ENCODE measurements at regions not wholly inside any gene's neighbourhood (a gene's known extent, or its start where the extent isn't known, plus 50 kb on each side); places are given as distances from the start of the nearest gene placed in this dataset.

- DNase-seq (ENCODE audit: low spot score in 2 of 2) = peak in 1 of 2 donors; percentile 56
- no peak for TF ChIP-seq CTCF (IDR thresholded peaks at IDR 0.05)
- Histone ChIP-seq H3K4me1 (no peaks in the 10 kb centered on the region), H3K4me3 (peak overlapping the region in 1 of 2 donors; percentile 25), H3K27ac (no peak overlapping the region), H3K27me3 (no peaks in the 10 kb centered on the region), H3K36me3 (no peaks in the 10 kb centered on the region), H3K9me3 (no peaks in the 10 kb centered on the region)
- intact Hi-C loops (cut with DNase I) = no loop called here
Measured at GRCh38 chr6:170023620-170024521, 267.0 kb downstream of the DLL1 start.

GRCh38 chr6:170022827-170023619 is 267.9 kb downstream of the DLL1 start:
- Histone ChIP-seq H3K27ac (no peak overlapping the region), H3K27me3 (no peaks in the 10 kb centered on the region), H3K9me3 (no peaks in the 10 kb centered on the region), H3K36me3 (no peaks in the 10 kb centered on the region), H3K4me1 (no peaks in the 10 kb centered on the region), H3K4me3 (peak overlapping the region in 1 of 2 donors; percentile 25)
- TF ChIP-seq CTCF (IDR thresholded peaks at IDR 0.05) = no peak
- intact Hi-C loops (cut with DNase I) = no loop called here
- DNase-seq (ENCODE audit: low spot score in 2 of 2) = peak in 1 of 2 donors; percentile 58

- Histone ChIP-seq H3K36me3 (no peaks in the 10 kb centered on the region), H3K27me3 (no peaks in the 10 kb centered on the region), H3K4me3 (no peak overlapping the region), H3K9me3 (no peaks in the 10 kb centered on the region), H3K27ac (no peak overlapping the region), H3K4me1 (no peaks in the 10 kb centered on the region)
- TF ChIP-seq CTCF (IDR thresholded peaks at IDR 0.05) = no peak
- intact Hi-C loops (cut with DNase I) = no loop called here
- DNase-seq (ENCODE audit: low spot score in 2 of 2) = peak in 1 of 2 donors; percentile 45
Measured at GRCh38 chr6:170022291-170022722, 268.6 kb downstream of the DLL1 start.

- Histone ChIP-seq H3K4me1 (no peaks in the 10 kb centered on the region), H3K4me3 (no peak overlapping the region), H3K27ac (no peak overlapping the region), H3K36me3 (no peaks in the 10 kb centered on the region), H3K27me3 (no peaks in the 10 kb centered on the region), H3K9me3 (no peaks in the 10 kb centered on the region)
- peak in 1 of 2 donors; percentile 43 for DNase-seq (ENCODE audit: low spot score in 2 of 2)
- TF ChIP-seq CTCF (IDR thresholded peaks at IDR 0.05) = no peak
- intact Hi-C loops (cut with DNase I) = no loop called here
Measured at GRCh38 chr6:170021579-170021978, 269.3 kb downstream of the DLL1 start.

GRCh38 chr6:170019818-170020583 is 268.6 kb downstream of the ERMARD start:
- Histone ChIP-seq H3K9me3 (no peaks in the 10 kb centered on the region), H3K27ac (no peak overlapping the region), H3K4me1 (no peaks in the 10 kb centered on the region), H3K36me3 (no peaks in the 10 kb centered on the region), H3K27me3 (no peaks in the 10 kb centered on the region), H3K4me3 (no peak overlapping the region)
- intact Hi-C loops (cut with DNase I) = no loop called here
- peak in 1 of 2 donors; percentile 45 for DNase-seq (ENCODE audit: low spot score in 2 of 2)
- TF ChIP-seq CTCF (IDR thresholded peaks at IDR 0.05) = no peak
